ENCODE measurements at regions not wholly inside any gene's neighbourhood (a gene's known extent, or its start where the extent isn't known, plus 50 kb on each side); places are given as distances from the start of the nearest gene placed in this dataset.
"Not testable (repeated sequence)": the region's sequence is repeated elsewhere in the genome, so short reads cannot be mapped to it uniquely, and the experiment has no call there.

GRCh38 chr5:136615251-136616119 is 250.1 kb upstream of the TRPC7 start:
- no peak for DNase-seq

GRCh38 chr5:136613230-136613629 is 247.9 kb upstream of the TRPC7 start:
- no peak for DNase-seq

GRCh38 chr5:136605638-136606037 is 240.3 kb upstream of the TRPC7 start:
- no peak for DNase-seq

- no peak for DNase-seq
Measured at GRCh38 chr5:136600306-136600705, 235.0 kb upstream of the TRPC7 start.

GRCh38 chr5:136598802-136599404 is 233.6 kb upstream of the TRPC7 start:
- no peak for DNase-seq

GRCh38 chr5:136594416-136594815 is 229.1 kb upstream of the TRPC7 start:
- DNase-seq = no peak

- DNase-seq = no peak
Measured at GRCh38 chr5:136590581-136590980, 225.2 kb upstream of the TRPC7 start.

GRCh38 chr5:136586196-136586595 is 220.9 kb upstream of the TRPC7 start:
- no peak for DNase-seq

- DNase-seq = no peak
Measured at GRCh38 chr5:136584474-136584873, 219.1 kb upstream of the TRPC7 start.

- DNase-seq = no peak
Measured at GRCh38 chr5:136579238-136579637, 213.9 kb upstream of the TRPC7 start.

GRCh38 chr5:136569875-136570274 is 204.5 kb upstream of the TRPC7 start:
- DNase-seq = not testable (repeated sequence)

- not testable (repeated sequence) for DNase-seq
Measured at GRCh38 chr5:136565457-136565856, 200.1 kb upstream of the TRPC7 start.

- not testable (repeated sequence) for DNase-seq
Measured at GRCh38 chr5:136565050-136565449, 199.7 kb upstream of the TRPC7 start.

- DNase-seq = not testable (repeated sequence)
Measured at GRCh38 chr5:136564431-136564830, 199.1 kb upstream of the TRPC7 start.

- DNase-seq = no peak
Measured at GRCh38 chr5:136563489-136563888, 198.1 kb upstream of the TRPC7 start.

- no peak for DNase-seq
Measured at GRCh38 chr5:136560126-136560525, 194.8 kb upstream of the TRPC7 start.

- DNase-seq = no peak
Measured at GRCh38 chr5:136559651-136560050, 194.3 kb upstream of the TRPC7 start.

- not testable (repeated sequence) for DNase-seq
Measured at GRCh38 chr5:136547096-136547495, 181.8 kb upstream of the TRPC7 start.

GRCh38 chr5:136546441-136546840 is 181.1 kb upstream of the TRPC7 start:
- DNase-seq = not testable (repeated sequence)

GRCh38 chr5:136545031-136545430 is 179.7 kb upstream of the TRPC7 start:
- DNase-seq = not testable (repeated sequence)

GRCh38 chr5:136538534-136538933 is 173.2 kb upstream of the TRPC7 start:
- DNase-seq = no peak

GRCh38 chr5:136529081-136529480 is 163.7 kb upstream of the TRPC7 start:
- DNase-seq = no peak

GRCh38 chr5:136528481-136529030 is 163.2 kb upstream of the TRPC7 start:
- no peak for DNase-seq

- no peak for DNase-seq
Measured at GRCh38 chr5:136527311-136527710, 162.0 kb upstream of the TRPC7 start.
